T47D (cell line): ENCODE measurements at regions not wholly inside any gene's neighbourhood (a gene's known extent, or its start where the extent isn't known, plus 50 kb on each side); places are given as distances from the start of the nearest gene placed in this dataset.
"Not testable (repeated sequence)": the region's sequence is repeated elsewhere in the genome, so short reads cannot be mapped to it uniquely, and the experiment has no call there.

Experiments
- DNase-seq, 2 experiments: peaks; one replicate each; pipeline versions ENCODE4 v3.0.0 to v3.0.0-alpha.2; 2011 to 2012; ENCODE audit warnings: low read depth in 1 of 2, low spot score in 1 of 2
- JUND ChIP-seq: IDR thresholded peaks from 2 replicates; pipeline ENCODE4 v1.6.1; 2012; ENCODE audit warnings: low read depth
- in situ Hi-C: cut with HindIII; loops from 2 replicates; pipeline ENCODE4 v1.10.0; 2016; ENCODE audit warnings: low sequenced_read_pairs, low pct_unique_long_range_greater_than_20kb

DNA sequence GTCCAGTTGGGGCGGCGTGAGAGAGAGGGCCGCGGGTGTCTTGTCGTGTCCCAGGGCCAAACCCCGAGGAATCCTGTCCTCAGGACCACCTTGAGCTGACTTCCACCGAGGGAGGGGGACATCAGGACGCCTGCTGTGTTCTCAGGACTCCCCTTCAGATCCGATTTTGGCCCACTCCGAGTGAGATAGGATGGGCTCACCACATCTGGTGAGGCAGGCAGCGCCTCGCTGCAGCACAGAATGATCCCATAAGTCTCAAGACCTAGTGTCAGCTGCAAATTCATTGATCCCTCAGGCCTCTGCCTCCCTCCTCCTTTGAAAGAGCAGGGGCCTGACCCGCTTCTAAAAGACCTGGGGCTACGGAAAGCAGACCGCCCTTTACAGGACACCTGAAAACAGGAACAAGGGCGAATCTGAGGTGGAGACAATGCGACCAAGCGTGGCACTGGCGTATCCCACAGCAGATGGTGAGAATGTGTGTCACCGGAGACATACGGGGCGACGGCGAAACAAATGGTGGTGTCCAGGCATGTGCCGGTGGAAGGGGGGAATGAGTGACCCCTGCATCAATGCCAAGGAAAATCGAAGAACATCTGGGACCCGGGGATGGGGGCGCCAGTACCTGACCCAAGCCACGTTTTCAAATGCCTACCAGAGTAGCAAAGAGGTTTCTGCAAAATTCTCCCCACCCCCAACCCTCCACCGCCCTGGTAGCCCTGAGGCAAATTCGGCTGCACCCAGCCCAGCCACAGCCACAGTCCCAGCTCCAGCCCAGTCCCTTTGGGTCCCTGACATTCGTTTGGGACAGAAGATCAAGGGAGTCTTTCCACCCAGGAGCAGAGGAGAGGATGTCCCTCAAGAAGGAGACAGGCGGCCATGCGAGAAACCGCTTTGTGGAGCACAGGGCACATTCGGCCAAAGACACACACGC lies 162.1 kb upstream of the ZNF337 start:
- DNase-seq: no peak
- in situ Hi-C loops: no loop called here
- TF ChIP-seq JUND: no peak

DNA sequence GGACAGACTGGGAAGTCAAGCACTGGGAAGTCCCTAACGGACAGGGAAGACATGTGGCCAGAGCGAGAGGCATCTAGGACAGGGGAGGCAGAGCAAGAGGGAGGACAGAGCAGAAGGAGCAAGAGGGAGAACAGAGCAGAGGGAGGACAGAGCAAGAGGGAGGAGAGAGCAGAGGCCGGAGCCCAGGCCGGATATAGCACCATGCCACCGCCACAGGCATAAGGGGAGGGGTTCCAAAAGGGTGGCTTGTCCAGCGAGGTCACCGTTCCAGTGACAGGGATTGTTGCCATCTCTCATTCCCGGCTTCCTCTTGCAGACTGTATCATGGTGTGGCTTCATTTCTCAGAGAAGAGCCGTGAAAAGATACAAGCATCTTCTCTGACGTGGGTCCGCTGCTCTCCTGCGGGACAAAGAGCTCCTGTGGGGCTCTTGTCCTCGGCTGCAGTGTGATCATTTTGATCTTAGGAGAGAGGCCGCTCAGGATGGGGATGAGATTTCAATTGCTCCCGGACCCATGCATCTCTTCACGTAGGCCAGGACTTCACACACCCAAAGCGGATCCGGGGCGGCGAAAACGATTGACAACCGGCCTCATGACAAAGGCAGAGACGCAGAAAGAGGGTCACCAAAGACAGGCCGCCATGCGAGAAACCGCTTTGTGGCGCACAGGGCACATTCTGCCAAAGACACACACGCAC lies 160.6 kb upstream of the ZNF337 start:
- DNase-seq, in situ Hi-C loops: not testable (repeated sequence)

DNA sequence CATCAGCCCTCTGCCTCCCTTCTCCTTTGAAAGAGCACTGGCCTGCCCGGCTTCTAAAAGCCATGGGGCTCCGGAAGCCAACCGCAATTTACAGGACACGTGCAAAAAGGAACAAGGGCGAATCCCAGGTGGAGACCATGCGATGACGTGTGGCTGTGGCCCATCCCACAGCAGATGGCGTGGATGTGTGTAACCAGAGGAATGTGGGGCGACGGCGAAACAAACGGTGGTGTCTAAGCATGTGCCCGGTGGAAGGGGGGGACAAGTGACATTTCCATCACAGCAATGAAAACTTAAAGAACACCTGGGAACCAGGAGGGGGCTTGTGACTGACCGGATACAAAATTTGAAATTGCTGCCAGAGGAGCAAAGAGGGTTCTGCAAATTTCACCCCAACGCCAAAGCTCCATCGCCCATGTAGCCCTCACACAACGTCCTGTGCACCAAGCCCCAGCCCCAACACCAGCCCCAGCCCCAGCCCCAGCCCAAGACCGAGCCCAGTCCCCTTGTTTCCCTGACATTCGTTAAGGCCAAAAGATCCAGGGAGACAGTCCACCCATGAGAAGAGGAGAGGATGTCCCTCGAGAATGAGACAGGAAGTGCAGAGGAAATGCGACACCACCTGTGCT lies 159.7 kb upstream of the ZNF337 start:
- TF ChIP-seq JUND: no peak
- in situ Hi-C loops: no loop called here
- no peak for DNase-seq

DNA sequence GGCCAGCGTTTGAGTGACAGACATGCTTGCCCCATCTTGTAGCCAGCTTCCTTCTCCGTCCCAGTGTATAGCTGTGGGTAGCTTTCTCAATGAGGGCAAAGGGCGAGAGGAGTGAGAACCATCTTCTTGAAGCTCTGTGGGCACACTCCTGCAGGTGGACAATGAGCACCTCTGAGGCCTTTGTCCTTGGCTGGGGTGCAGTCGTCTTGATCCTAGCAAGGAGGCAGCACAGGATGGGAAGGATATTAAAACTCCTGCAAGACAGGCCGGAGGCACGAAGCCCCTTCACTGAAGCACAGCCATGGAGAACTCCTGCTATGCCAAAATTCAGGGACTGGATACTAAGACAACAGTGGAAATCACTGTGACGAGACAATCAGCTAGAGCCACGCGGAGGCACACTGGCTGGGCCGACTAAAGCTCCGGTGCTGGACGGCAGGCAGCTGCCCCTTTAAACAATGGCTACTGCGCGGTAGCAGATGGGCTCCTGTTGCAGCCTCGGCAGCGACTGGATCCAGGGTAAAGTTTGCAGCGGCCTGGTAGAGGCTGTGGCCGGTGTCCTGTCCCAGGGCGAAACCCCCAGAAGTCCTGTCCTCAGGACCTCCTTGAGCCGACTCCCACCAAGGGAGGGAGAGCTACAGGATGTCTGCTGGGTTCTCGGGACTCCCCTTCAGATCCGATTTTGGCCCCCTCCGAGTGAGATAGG lies 159.0 kb upstream of the ZNF337 start:
- DNase-seq, in situ Hi-C loops: not testable (repeated sequence)

DNA sequence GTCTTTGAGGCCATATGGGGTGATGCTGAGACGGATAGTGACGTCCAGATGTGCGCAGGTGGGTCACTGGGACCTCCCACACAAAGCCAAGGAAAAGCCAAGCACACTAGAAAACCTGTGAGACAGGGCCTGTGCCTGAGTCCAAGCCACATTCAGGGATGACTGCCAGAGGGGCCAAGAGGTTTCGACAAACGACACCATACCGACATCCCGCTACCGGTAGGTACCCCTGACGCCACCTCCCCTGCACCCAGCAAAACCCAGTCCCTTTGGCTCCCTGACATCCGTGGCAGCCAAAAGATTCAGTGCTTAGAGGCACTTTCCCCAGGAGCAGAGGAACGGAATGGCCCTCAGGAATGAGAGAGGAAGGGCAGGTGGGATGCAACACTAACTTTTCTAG lies 158.0 kb upstream of the ZNF337 start:
- in situ Hi-C loops, DNase-seq: not testable (repeated sequence)

DNA sequence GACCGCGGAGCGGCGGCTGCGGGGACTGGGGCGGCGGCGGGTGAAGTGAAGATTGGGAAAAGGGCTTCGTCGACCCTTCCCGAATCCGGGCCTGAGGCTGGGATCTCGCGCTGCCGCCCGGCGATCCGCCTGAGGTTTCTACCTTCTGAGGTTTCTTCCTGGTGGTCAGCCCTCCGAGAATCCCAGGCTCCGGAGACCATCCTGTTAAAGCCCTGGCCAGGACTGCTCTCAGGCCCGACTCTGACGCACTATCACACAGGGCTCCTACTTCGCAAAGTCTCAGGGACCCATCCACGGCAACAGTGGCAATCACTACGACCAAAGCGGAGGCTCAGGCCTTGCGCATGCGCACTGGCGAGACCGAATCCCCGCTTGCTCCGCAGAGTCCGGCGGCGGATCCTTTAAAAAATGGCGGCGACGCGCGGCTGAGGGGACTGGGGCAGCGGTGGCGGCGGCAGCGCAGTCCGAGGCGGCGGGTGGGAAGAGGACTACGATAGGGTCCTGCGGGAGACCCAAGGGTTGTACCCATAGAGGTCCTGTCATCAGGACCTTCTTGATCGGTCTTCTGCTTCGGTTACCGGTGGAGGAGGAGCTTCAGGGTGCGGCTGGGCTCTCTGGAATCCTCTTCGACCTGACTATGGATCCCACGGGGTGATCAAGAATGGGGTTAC lies 157.2 kb upstream of the ZNF337 start:
- peak; percentile 56 to 88 for DNase-seq
- in situ Hi-C loops: not testable (repeated sequence)

DNA sequence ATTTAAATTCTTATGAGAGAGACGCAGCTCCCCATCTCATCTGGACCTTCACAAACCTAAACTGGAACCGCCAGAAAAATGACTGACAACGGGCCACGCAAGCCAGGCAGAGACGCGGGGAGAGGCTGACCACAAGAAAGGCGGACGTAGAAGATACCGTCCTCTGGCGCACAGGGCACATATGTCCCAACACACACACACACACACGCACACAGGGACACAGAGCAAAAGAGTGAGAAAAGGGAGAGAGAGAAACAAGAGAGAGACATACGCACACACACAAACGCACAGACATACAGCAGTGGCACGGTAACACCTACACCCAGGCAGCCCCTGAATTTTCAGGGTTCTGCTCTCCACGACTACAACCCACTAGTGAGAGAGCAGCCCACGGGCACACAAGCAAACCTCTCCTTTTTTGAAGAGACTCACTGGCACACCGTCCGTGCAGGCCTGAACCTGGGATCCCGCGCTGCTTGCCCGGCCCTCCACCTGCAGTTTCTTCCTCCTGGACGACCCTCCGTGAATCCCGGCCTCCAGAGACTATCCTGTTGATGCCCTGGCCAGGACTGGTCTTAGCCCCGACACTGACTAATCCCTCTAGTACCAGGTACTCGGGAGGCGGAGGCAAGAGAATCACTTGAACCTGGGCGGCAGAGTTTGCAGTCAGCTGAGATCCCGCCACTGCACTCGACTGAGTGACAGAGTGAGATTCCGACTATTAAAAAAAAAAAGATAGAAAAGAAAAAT lies 156.5 kb upstream of the ZNF337 start:
- DNase-seq, in situ Hi-C loops: not testable (repeated sequence)

DNA sequence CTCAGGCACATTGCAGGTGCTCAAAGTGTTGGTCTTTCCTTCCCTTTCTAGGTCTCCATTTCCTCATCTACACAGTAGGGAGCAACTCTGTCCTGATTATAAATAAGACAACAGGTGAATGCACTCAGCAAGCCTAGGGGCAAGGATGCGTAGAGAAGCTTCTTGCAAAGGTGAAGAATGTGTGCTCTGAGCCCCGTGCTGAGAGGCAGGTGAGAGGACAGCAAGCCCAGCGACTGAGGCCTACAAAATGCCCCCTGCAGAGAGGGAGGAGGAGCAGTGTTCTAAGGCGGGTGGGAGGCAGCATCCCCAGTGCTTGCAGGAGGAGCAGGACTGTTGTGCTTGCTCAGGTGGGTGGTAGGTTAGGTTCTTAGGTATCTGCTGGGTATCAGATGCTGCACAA lies 153.5 kb upstream of the ZNF337 start:
- DNase-seq: peak in 1 of 2 experiments; percentile 53
- in situ Hi-C loops: not testable (repeated sequence)

DNA sequence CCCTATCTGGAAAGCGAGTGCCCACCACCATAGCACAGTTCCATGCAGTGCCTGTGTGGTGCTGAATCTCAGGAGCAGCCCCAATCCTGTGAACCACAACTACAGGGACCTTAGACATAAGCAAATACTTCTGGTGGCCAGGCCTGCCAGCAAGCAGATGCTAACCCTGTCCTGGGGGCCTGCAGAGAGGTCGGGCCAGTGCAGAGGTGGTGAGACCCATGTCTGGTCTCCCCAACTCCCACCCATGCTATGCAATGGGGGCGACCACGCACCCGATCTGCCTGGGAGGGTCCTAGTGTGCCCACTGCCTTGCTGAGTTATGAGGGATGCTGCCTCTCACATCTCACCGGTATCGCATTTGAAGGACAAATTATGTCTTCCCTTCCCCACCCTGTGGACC lies 151.6 kb upstream of the ZNF337 start:
- in situ Hi-C loops: no loop called here
- no peak for TF ChIP-seq JUND
- DNase-seq: no peak

DNA sequence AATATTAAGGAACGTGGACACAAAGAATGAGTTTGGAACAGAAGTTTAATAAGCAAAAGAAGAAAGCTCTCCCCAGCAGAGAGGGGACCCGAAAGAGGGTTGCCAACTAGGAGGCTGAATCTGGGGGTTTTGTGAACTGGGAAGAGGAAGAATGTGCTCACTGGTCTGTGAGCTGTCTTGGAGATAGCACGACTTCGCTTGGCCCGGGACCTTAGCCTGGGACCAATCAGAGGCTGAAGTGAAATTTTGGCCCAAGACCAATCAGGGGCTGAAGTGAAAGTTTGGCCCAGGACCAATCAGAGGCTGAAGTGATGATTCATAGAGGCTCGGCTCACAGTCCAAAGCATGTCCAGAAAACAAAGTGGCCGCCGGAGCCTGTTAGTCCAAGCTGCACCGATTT lies 148.0 kb upstream of the ZNF337 start:
- in situ Hi-C loops, DNase-seq: not testable (repeated sequence)

DNA sequence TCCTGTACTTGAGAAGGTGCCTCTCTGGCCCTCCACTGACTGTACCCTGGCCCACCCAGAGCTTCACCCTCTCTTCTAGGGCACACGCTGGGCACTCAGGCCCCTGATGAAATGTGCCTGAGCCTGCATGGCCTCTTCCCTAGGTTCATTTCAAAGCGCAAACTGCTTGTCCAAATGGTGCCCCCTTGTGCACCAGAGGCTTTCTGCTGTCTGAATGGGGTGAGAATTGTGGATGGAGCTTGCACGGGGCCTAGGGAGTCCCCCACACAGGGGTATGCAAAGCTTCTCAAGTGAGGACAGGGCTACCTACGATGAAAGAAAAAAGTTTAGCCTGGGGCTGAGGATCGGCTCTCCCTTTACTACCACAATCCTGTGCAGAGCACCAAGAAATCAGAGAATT lies 116.9 kb upstream of the ZNF337 start:
- DNase-seq, in situ Hi-C loops: not testable (repeated sequence)

DNA sequence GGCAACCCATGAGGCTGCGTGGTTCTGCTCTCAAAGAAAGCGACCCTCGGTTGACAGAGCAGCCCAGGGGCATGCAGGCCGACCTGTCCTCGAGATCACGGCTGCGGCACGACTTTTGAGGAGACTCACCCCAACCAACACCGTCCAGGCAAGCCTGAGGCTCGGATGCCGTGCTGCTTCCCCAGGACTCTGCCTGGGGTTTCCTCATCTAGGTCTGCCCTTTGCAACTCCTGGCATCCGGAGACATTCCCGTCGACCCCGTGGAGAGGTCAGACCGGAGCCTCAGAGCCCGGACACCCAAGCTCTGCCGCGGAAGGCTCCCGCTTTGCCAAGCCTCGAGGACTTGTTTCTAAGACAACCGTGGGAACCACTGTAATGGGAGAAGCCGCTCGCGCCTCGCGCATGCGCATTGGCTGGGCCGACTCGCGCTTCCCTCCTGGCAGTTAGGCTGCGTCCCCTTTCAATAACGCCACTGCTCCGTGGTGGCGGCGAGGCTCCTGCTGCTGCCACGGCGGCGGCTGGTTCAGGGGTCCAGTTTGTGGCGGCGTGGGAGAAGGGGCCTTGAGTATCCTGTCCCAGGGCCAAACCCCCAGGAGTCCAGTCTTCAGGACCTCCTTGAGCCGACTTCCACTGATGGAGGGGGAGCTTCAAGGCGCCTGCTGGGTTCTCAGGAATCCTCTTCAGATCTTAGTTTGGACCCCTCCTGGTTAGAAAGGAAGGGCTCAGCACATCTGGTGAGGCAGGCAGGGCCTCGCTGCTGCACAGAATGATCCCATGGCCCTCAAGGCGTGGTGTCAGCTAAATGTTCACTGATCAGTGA lies 101.7 kb upstream of the ZNF337 start:
- DNase-seq, in situ Hi-C loops: not testable (repeated sequence)

DNA sequence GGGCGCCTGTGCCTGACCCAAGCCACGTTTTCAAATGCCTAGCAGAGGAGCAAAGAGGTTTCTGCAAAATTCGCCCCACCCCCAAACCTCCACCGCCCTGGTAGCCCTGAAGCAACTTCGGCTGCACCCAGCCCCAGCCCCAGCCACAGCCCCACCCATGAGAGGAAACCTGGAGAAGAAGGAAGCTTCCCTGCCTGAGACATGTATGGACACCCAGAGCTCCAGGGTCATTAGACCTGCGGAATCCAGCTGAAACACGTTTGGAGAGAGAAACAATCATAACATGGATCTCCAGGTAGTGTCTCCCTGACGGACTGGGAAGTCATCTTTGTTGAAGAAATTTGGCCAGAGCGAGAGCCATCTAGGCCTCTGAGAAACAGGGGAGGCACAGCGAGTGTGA lies 100.4 kb upstream of the ZNF337 start:
- in situ Hi-C loops, DNase-seq: not testable (repeated sequence)

DNA sequence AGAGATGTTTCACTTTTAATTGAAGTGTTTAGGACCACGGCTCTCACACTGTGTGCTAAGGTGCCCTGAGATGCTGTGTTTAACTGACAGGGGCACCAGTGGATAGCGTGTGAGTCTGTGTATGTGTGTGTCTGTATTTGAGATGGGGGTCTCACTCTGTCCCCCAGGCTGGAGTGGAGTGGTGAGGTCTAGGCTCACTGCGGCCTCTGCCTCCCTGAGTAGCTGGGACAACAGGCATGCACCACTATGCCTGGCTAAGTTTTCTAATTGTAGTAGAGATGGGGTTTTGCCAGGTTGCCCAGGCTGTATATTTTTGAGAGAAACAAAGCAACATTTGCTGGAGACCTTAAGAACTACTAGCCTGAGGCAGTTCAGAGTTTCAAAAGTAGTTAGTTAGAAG lies 80.6 kb upstream of the ZNF337 start:
- DNase-seq, in situ Hi-C loops: not testable (repeated sequence)

DNA sequence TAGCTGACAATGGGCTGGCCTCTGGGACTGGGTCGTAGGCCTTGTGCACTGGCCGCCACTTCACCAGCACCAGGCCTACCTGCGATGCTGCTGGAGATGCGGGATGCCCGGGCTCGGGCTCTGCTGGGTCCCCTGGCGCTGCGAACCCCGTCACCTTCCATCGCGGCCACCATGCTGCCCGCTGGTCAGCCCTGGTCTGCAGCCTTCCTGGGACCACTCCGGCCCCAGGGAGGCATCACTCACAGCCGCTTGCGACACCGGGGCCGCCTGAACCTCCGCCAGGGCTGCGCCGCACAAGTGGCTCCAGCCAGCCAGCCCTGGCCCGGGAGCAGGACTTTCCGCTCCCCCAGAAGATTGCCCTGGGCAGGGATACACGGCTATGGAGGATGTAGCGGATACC lies 78.1 kb upstream of the ZNF337 start:
- DNase-seq, in situ Hi-C loops: not testable (repeated sequence)

DNA sequence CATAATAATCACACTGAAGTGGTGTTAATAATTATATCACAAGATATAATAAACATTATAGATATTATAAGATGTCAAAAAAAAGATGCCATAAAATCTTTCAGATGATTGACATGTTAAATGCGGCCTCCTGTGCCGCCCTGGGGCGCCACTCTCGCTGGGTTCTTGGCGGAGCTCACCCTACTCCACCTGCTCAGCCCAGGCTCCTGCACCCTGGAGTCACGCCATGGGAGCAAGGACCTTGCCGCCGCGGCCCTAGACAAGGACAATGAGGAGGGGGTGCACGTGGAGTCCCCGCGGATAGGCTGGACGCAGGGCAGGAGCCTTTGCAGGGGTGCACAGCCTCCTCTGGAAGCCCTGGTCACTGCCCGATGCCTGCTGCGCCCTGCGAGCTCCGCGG lies 77.5 kb upstream of the ZNF337 start:
- DNase-seq, in situ Hi-C loops: not testable (repeated sequence)
